OCI-LY3 (cell line): ENCODE measurements at regions not wholly inside any gene's neighbourhood (a gene's known extent, or its start where the extent isn't known, plus 50 kb on each side); places are given as distances from the start of the nearest gene placed in this dataset.

Source experiments
- H2AFZ ChIP-seq: fragments of 200-600, 300-600 bp; shearing (Covaris generic); 2 replicates; pipeline ENCODE4 v1.6.0; 2014; ENCODE audit warnings: antibody characterized with exemption, low read depth, low read length
- H3K27ac ChIP-seq: fragments of 200-600, 300-600 bp; sonication (generic); 2 replicates; pipeline ENCODE4 v1.5.1; 2014; ENCODE audit warnings: mild to moderate bottlenecking, low read length, moderate library complexity, mixed read lengths
- H3K27me3 ChIP-seq: fragments of 200-600, 300-600 bp; sonication (generic); 2 replicates; pipeline ENCODE4 v1.6.1; 2014; ENCODE audit warnings: low read depth, low read length, mixed read lengths
- H3K36me3 ChIP-seq: fragments of 200-600, 300-600 bp; sonication (generic); replicated peaks from 2 replicates; pipeline ENCODE3; 2014; ENCODE audit warnings: low read depth, low read length, mixed read lengths
- H3K4me1 ChIP-seq: fragments of 300-600, 200-600 bp; sonication (generic); 2 replicates; pipeline ENCODE4 v1.6.1; 2014; ENCODE audit warnings: low read length, mixed read lengths
- H3K4me2 ChIP-seq: fragments of 200-600, 300-600 bp; sonication (generic); 2 replicates; pipeline ENCODE4 v1.6.1; 2014; ENCODE audit warnings: low read length, mixed read lengths
- H3K4me3 ChIP-seq: fragments of 300-600, 200-600 bp; sonication (generic); 2 replicates; pipeline ENCODE4 v1.5.1; 2014; ENCODE audit warnings: antibody characterized with exemption, mild to moderate bottlenecking, low read length, moderate library complexity
- H3K79me2 ChIP-seq: fragments of 300-600, 200-600 bp; shearing (Covaris generic); 2 replicates; pipeline ENCODE4 v1.6.1; 2014; ENCODE audit warnings: mild to moderate bottlenecking, low read length, mixed read lengths
- H3K9ac ChIP-seq: fragments of 300-600, 200-600 bp; shearing (Covaris generic); 2 replicates; pipeline ENCODE4 v1.6.0; 2014; ENCODE audit warnings: mild to moderate bottlenecking, low read length, moderate library complexity
- H3K9me3 ChIP-seq: fragments of 200-600, 300-600 bp; shearing (Covaris generic); 2 replicates; pipeline ENCODE4 v1.6.1; 2014; ENCODE audit warnings: low read length, mixed read lengths; ENCODE audit not compliant: insufficient read depth
- H4K20me1 ChIP-seq: fragments of 200-600, 300-600 bp; sonication (generic); 2 replicates; pipeline ENCODE4 v1.6.1; 2016; ENCODE audit warnings: low read length, mixed read lengths; ENCODE audit not compliant: insufficient read depth
- CTCF ChIP-seq: fragments of 200-600, 300-600 bp; sonication (generic); IDR thresholded peaks from 2 replicates; pipeline ENCODE4 v1.5.1; 2014; ENCODE audit warnings: antibody characterized with exemption, low read length, low read depth
- EZH2phosphoT487 ChIP-seq: fragments of 200-600 bp; shearing (Covaris generic); IDR thresholded peaks from 2 replicates; pipeline ENCODE4 v1.6.1; 2018; ENCODE audit warnings: antibody characterized with exemption, mixed run types, low read depth

DNA sequence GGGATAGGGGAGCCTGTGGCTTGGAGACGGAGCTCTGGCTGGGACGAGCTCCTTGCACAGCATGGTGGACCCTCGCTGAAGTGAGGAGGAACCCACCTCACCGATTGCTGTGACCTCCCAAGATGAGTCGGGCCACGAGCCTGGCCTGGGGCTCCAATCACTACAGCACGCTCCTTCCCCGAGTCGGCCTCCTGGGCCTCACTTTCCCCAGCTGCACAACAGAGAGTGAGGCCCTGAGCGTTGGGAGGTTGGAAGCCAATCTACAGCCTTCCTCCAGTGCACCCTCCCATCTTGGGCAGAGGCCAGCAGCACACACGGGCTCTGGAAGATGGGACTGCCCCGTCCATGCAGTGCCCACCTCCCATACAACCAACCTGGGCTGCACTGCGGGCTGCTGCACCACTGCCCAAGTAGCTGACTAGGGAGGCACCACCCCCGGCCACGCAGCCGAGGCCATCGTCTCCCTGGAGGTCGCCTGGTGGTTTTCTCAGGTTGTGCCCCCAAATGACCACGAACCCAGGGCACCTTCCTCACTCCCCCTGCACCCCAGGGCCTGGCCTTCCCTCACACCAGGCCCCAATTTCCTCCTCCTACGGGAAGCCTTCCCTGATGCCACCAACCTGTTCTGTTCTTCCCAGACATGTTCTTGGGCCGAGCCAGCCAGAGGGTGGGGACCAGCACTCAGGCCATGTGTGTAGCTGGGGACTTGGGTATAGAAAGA lies 152.3 kb upstream of the C14orf180 start:
- Histone ChIP-seq H3K9me3 (no peaks in the 10 kb centered on the region), H3K27me3 (no peaks in the 10 kb centered on the region), H3K36me3 (no peaks in the 10 kb centered on the region), H3K4me3 (no peak overlapping the region), H3K79me2 (no peaks in the 10 kb centered on the region), H3K4me1 (no peaks in the 10 kb centered on the region), H3K27ac (no peak overlapping the region), H4K20me1 (no peaks in the 10 kb centered on the region), H3K4me2 (no peak overlapping the region), H3K9ac (no peak overlapping the region), H2AFZ (no peak overlapping the region)
- no peak for TF ChIP-seq CTCF
- TF ChIP-seq EZH2phosphoT487: no peak

DNA sequence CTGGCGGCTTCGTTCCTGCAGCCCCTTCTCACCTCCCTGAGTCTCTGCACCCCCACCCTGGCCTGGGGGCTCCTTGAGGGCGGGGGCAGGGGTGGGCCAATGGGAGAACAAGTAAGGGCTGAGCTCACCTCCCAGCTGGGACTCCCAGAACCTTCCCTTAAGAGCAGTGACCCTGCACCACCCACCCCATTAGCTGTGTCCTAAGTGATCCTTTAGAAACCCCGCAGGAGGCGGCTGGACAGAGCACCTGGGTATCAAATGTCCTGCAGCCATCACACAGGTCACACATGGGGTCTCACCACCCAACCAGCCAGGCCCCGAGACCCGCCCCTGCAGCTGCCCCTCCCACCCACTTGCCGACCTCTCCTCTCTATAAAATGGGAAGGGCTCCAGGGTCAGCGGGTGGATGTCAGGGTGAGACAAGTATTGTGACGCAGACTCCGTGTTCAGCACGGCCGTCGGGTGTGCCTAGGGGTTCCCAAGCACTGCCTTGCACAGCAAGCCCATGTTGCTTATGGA lies 151.2 kb upstream of the C14orf180 start:
- Histone ChIP-seq H4K20me1 (no peaks in the 10 kb centered on the region), H3K9ac (no peak overlapping the region), H3K4me2 (no peak overlapping the region), H3K27me3 (no peaks in the 10 kb centered on the region), H3K4me1 (no peaks in the 10 kb centered on the region), H2AFZ (no peak overlapping the region), H3K4me3 (no peak overlapping the region), H3K36me3 (no peaks in the 10 kb centered on the region), H3K79me2 (no peaks in the 10 kb centered on the region), H3K27ac (no peak overlapping the region), H3K9me3 (no peaks in the 10 kb centered on the region)
- TF ChIP-seq EZH2phosphoT487 (no peak), CTCF (no peak)

- Histone ChIP-seq H3K9ac (no peak overlapping the region), H3K36me3 (no peaks in the 10 kb centered on the region), H3K79me2 (no peaks in the 10 kb centered on the region), H3K4me2 (no peak overlapping the region), H2AFZ (no peak overlapping the region), H3K4me3 (no peak overlapping the region), H3K4me1 (no peaks in the 10 kb centered on the region), H3K27ac (no peak overlapping the region), H3K9me3 (no peaks in the 10 kb centered on the region), H4K20me1 (no peaks in the 10 kb centered on the region), H3K27me3 (no peaks in the 10 kb centered on the region)
- TF ChIP-seq CTCF: no peak
- TF ChIP-seq EZH2phosphoT487: no peak
Measured at GRCh38 chr14:104428860-104429259, 150.7 kb upstream of the C14orf180 start.

DNA sequence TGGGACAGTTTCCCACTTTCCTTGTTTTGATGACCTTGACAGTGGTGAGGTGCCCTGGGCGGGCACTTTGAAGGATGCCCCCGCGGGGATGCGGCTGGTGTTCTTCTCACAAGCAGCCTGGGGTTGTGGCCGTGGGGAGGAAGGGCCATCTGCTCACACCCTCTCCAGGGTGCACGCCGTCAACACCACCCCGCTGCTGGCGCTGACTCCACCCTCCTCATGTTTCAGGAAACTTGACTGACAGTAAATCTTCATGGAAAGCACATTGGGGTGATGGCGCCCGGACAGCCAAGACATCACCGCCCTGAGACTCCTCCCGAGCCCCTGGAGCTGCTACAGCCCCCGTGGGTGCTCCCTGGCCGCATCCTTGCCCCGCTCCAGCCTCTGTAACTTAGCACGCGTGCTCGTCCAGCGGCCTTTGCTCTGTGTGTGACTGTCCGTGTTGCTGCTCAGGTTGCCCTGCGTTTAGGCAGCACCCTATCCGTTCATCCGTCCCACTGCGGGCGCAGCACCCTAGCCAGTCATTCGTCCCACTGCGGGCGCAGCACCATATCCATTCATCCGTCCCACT lies 150.2 kb upstream of the C14orf180 start:
- no peaks in the 10 kb centered on the region for H4K20me1 ChIP-seq
- H3K9ac ChIP-seq: no peak overlapping the region
- H3K4me1 ChIP-seq: no peaks in the 10 kb centered on the region
- H3K4me3 ChIP-seq: no peak overlapping the region
- no peak overlapping the region for H3K4me2 ChIP-seq
- H3K9me3 ChIP-seq: no peaks in the 10 kb centered on the region
- H3K79me2 ChIP-seq: no peaks in the 10 kb centered on the region
- H3K36me3 ChIP-seq: no peaks in the 10 kb centered on the region
- H3K27ac ChIP-seq: no peak overlapping the region
- H2AFZ ChIP-seq: no peak overlapping the region
- no peaks in the 10 kb centered on the region for H3K27me3 ChIP-seq
- no peak for TF ChIP-seq CTCF
- no peak for TF ChIP-seq EZH2phosphoT487
